Vagina (tissue), 2 donors: ENCODE measurements at regions not wholly inside any gene's neighbourhood (a gene's known extent, or its start where the extent isn't known, plus 50 kb on each side); places are given as distances from the start of the nearest gene placed in this dataset.

Experiments
- DNase-seq, 2 donors: peaks; one replicate each; pipeline ENCODE4 v3.0.0-alpha.2; 2017; ENCODE audit errors: extremely low spot score in 2 of 2
- H3K27ac ChIP-seq: fragments of 200-600 bp; sonication (generic); one replicate; pipeline ENCODE4 v1.5.1; 2019
- H3K27me3 ChIP-seq: fragments of 200-600 bp; sonication (generic); one replicate; pipeline ENCODE4 v1.5.1; 2019
- H3K36me3 ChIP-seq, 2 donors: fragments of 200-600 bp; sonication (generic); one replicate each; pipeline ENCODE4 v1.5.1; 2017 to 2019
- H3K4me1 ChIP-seq: fragments of 200-600 bp; sonication (generic); one replicate; pipeline ENCODE4 v1.5.1; 2019
- H3K4me3 ChIP-seq, 2 donors: fragments of 200-600 bp; sonication (generic); 1 replicate in 1 of 2; 2 replicates in 1 of 2; pipeline ENCODE4 v1.5.1; 2016 to 2019
- H3K9me3 ChIP-seq: fragments of 200-600 bp; sonication (generic); one replicate; pipeline ENCODE4 v1.5.1; 2019
- POLR2A ChIP-seq, 2 donors: fragments of 450-650 bp; IDR thresholded peaks; one replicate each; pipeline ENCODE4 v1.6.1; 2017; ENCODE audit warnings: antibody characterized with exemption in 2 of 2, mild to moderate bottlenecking in 2 of 2, moderate library complexity in 2 of 2
- POLR2AphosphoS5 ChIP-seq, 2 donors: sonication (generic); formaldehyde crosslinking; IDR thresholded peaks; one replicate each; pipeline ENCODE4 v1.9.0; 2017; ENCODE audit warnings: antibody characterized with exemption in 2 of 2, mild to moderate bottlenecking in 2 of 2, low read depth in 1 of 2; ENCODE audit not compliant: insufficient read depth in 1 of 2
- intact Hi-C: fragments of 100-400 bp; cut with DNase I; formaldehyde crosslinking; loops from one replicate; pipeline ENCODE4 v1.15.1; 2023
- TF ChIP-seq, protein P1 (sequence below), 3 experiments: fragments of 450-650 bp in 2 of 3; fragments of 200-600 bp in 1 of 3; sonication (generic) in 1 of 3; IDR thresholded peaks; one replicate each; pipeline ENCODE4 v1.5.1; 2017 to 2019; ENCODE audit warnings: antibody characterized with exemption in 3 of 3, mild to moderate bottlenecking in 2 of 3, moderate library complexity in 2 of 3

DNA sequence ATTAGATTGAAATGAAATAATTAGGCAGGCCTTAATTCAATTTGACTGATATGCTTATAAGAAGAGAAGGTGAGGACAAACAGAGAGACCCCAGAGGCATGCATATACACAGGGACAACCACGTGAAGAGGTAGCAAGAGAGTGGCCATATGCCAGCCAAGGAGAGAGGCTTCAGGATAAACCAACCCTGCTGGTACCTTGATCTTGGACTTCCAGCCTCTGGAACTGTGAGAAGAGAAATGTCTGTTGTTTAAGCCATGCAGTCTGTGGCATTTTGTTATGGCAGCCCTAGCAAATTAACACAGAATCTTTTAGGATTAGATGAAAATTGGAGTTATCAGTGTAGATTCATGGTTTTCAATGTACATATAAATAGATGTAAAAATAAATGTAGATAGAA lies 120.1 kb downstream of the KCTD15 start:
- TF ChIP-seq POLR2AphosphoS5 (IDR thresholded peaks at IDR 0.05; ENCODE audit: insufficient read depth in 1 of 2, low read depth in 1 of 2) = no peak
- TF ChIP-seq POLR2A (IDR thresholded peaks at IDR 0.05) = no peak
- no peak for DNase-seq
- intact Hi-C loops = no loop called here
- Histone ChIP-seq H3K36me3 (no peaks in the 10 kb centered on the region), H3K27ac (no peak overlapping the region), H3K4me3 (no peak overlapping the region), H3K9me3 (no peaks in the 10 kb centered on the region), H3K27me3 (no peaks in the 10 kb centered on the region), H3K4me1 (no peaks in the 10 kb centered on the region)

DNA sequence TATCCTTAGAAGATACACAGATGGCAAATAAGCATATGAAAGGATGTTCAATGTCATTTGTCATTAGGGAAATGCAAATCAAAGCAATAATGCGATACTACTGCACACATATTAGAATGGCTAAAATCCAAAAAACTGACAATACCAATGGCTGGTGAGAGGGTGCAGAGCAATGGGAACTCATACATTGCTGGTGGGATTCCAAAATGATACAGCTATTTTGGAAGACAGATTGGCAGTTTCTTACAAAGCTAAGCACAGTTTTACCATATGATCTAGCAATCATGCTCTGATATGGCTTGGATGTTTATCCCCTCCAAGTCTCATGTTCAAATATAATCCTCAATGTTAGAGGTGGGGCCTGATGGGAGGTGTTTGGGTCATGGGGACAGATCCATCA lies 122.6 kb downstream of the KCTD15 start:
- Histone ChIP-seq H3K36me3 (no peaks in the 10 kb centered on the region), H3K27ac (no peak overlapping the region), H3K9me3 (no peaks in the 10 kb centered on the region), H3K27me3 (no peaks in the 10 kb centered on the region), H3K4me1 (no peaks in the 10 kb centered on the region), H3K4me3 (no peak overlapping the region)
- no peak for DNase-seq
- TF ChIP-seq POLR2AphosphoS5 (IDR thresholded peaks at IDR 0.05; ENCODE audit: insufficient read depth in 1 of 2, low read depth in 1 of 2) (no peak), POLR2A (IDR thresholded peaks at IDR 0.05) (no peak)
- TF ChIP-seq, protein P1, sequence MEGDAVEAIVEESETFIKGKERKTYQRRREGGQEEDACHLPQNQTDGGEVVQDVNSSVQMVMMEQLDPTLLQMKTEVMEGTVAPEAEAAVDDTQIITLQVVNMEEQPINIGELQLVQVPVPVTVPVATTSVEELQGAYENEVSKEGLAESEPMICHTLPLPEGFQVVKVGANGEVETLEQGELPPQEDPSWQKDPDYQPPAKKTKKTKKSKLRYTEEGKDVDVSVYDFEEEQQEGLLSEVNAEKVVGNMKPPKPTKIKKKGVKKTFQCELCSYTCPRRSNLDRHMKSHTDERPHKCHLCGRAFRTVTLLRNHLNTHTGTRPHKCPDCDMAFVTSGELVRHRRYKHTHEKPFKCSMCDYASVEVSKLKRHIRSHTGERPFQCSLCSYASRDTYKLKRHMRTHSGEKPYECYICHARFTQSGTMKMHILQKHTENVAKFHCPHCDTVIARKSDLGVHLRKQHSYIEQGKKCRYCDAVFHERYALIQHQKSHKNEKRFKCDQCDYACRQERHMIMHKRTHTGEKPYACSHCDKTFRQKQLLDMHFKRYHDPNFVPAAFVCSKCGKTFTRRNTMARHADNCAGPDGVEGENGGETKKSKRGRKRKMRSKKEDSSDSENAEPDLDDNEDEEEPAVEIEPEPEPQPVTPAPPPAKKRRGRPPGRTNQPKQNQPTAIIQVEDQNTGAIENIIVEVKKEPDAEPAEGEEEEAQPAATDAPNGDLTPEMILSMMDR (IDR thresholded peaks at IDR 0.05) = no peak
- intact Hi-C loops = no loop called here

DNA sequence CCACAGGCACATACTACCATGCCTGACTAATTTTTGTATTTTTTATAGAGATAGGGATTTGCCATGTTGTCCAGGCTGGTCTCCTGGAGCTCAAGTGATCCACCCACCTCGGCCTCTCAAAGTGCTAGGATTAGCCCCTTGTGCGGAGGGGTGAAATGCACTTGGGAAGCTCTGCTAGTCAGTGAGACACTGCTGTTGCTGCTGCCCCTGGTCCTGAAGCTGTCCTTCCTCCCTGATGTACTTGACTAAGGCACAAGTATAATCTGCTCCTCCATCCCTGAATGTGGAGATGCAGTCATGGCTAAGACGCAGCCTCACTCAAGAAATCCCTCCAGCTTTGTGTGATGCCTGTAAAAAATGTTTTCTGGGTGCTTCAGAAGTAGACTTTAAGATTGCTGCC lies 124.5 kb downstream of the KCTD15 start:
- Histone ChIP-seq H3K36me3 (no peaks in the 10 kb centered on the region), H3K4me1 (no peaks in the 10 kb centered on the region), H3K4me3 (no peak overlapping the region), H3K27me3 (no peaks in the 10 kb centered on the region), H3K9me3 (no peaks in the 10 kb centered on the region), H3K27ac (no peak overlapping the region)
- no peak for DNase-seq
- TF ChIP-seq, protein P1 (IDR thresholded peaks at IDR 0.05) = no peak
- no peak for TF ChIP-seq POLR2AphosphoS5 (IDR thresholded peaks at IDR 0.05; ENCODE audit: insufficient read depth in 1 of 2, low read depth in 1 of 2)
- TF ChIP-seq POLR2A (IDR thresholded peaks at IDR 0.05) = no peak
- intact Hi-C loops = no loop called here

DNA sequence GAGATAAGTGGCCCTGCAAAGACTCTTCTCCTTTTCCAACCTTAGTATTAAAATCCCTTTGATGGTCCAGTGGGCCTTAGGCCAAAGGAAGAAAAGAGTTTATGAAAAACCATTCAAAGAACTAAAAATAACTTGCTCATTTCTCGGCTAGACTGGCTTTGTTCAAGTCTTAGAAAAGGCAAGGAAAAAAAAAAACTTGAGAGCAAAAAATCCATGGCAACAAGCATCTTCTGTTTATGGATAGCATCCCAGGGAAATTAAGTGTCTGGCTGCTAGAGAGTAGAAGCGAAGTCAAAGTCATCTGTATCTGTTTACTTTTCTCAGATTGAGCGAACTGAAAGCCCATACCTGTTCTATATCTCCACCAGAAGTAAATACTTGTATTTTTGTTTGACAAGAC lies 129.6 kb downstream of the KCTD15 start:
- Histone ChIP-seq H3K9me3 (no peaks in the 10 kb centered on the region), H3K4me3 (no peak overlapping the region), H3K27ac (no peak overlapping the region), H3K4me1 (no peaks in the 10 kb centered on the region), H3K27me3 (no peaks in the 10 kb centered on the region), H3K36me3 (no peaks in the 10 kb centered on the region)
- DNase-seq = no peak
- intact Hi-C loops = no loop called here
- TF ChIP-seq POLR2A (IDR thresholded peaks at IDR 0.05) (no peak), POLR2AphosphoS5 (IDR thresholded peaks at IDR 0.05; ENCODE audit: insufficient read depth in 1 of 2, low read depth in 1 of 2) (no peak)
- TF ChIP-seq, protein P1 (IDR thresholded peaks at IDR 0.05) = no peak

DNA sequence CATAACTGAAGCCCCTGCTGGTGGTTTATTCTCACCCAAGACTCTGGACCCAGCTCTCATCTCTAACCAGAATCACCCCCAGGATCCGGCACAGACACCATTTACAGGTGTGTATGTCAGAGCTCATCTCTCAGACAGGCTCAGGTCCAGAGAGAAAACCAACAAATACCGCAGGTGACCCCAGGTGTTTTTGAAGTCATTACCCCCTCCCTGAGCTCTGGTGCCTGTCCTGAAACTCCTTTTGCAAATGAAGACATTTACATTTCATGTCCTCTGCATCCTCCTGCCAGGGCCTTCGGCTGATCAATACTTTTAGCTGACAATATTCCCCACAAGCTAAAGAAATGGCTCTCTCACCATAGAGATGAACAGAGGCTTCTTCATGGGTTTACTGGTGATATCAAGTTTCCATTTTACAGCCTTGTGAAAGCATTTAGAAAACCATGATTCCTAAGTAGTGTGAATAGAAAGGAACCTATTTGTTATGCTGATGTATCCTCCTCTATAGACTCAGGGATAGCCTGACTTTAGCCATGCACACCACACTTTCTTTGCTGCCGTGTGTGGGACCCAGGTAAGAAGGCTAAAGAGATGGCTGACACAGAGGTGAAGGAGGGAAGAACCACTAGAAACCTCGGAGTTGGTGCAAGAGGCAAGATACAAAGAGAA lies 131.3 kb downstream of the KCTD15 start:
- H3K9me3 ChIP-seq = no peaks in the 10 kb centered on the region
- DNase-seq = no peak
- H3K27me3 ChIP-seq = no peaks in the 10 kb centered on the region
- no peak overlapping the region for H3K4me3 ChIP-seq
- H3K4me1 ChIP-seq = no peaks in the 10 kb centered on the region
- no peaks in the 10 kb centered on the region for H3K36me3 ChIP-seq
- intact Hi-C loops = no loop called here
- H3K27ac ChIP-seq = no peak overlapping the region
- TF ChIP-seq POLR2A (IDR thresholded peaks at IDR 0.05) (no peak), POLR2AphosphoS5 (IDR thresholded peaks at IDR 0.05; ENCODE audit: insufficient read depth in 1 of 2, low read depth in 1 of 2) (no peak)
- TF ChIP-seq, protein P1 (IDR thresholded peaks at IDR 0.05) = no peak
